ENCODE measurements at regions not wholly inside any gene's neighbourhood (a gene's known extent, or its start where the extent isn't known, plus 50 kb on each side); places are given as distances from the start of the nearest gene placed in this dataset.

DNA sequence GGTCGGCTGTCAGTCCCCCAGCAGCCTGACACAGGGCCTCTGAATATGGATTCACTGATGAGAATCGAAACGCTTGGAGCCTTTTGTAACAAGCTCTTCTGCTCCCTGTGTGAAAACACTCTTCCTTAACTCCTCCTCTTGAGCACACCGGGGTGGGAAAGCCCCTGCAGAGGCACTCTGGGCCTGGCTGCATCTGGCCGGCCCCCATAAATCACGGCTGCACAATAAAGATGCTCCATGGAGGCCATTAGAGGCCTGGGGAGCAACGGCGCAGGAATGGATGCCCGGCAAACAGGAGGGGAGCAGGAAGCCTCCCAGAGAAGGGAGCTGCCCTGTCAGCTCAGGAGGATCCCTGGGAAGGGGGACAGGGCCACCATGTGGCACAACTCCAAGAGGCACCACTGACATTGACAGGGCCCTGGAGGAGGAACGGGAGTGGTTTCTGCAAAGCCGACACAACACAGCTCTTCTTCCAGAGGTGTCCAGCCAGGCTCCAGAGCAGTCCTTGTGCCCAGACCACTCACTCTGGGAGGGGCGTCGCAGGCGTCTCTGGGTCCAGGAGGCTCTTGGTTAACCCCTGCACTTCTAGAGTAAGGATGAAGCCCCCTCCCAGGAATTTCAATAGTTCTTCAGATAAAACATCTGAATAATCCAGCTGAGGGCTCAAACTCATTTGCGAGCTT is 509.3 kb upstream of the PPP2R3A start:
- intact Hi-C loops (cut with DNase I) = no loop called here
- Histone ChIP-seq H3K36me3 (no peaks in the 10 kb centered on the region), H3K9me3 (no peaks in the 10 kb centered on the region), H3K27ac (no peak overlapping the region), H3K4me1 (no peaks in the 10 kb centered on the region), H3K4me3 (no peak overlapping the region), H3K27me3 (peaks cover 0 to 8% of the 10 kb centered on the region in 2 donors)
- ATAC-seq (no peak), DNase-seq (peak in 2 of 4 donors; percentile 2 to 54)
- TF ChIP-seq, protein P1, sequence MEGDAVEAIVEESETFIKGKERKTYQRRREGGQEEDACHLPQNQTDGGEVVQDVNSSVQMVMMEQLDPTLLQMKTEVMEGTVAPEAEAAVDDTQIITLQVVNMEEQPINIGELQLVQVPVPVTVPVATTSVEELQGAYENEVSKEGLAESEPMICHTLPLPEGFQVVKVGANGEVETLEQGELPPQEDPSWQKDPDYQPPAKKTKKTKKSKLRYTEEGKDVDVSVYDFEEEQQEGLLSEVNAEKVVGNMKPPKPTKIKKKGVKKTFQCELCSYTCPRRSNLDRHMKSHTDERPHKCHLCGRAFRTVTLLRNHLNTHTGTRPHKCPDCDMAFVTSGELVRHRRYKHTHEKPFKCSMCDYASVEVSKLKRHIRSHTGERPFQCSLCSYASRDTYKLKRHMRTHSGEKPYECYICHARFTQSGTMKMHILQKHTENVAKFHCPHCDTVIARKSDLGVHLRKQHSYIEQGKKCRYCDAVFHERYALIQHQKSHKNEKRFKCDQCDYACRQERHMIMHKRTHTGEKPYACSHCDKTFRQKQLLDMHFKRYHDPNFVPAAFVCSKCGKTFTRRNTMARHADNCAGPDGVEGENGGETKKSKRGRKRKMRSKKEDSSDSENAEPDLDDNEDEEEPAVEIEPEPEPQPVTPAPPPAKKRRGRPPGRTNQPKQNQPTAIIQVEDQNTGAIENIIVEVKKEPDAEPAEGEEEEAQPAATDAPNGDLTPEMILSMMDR (IDR thresholded peaks at IDR 0.05) = no peak

DNA sequence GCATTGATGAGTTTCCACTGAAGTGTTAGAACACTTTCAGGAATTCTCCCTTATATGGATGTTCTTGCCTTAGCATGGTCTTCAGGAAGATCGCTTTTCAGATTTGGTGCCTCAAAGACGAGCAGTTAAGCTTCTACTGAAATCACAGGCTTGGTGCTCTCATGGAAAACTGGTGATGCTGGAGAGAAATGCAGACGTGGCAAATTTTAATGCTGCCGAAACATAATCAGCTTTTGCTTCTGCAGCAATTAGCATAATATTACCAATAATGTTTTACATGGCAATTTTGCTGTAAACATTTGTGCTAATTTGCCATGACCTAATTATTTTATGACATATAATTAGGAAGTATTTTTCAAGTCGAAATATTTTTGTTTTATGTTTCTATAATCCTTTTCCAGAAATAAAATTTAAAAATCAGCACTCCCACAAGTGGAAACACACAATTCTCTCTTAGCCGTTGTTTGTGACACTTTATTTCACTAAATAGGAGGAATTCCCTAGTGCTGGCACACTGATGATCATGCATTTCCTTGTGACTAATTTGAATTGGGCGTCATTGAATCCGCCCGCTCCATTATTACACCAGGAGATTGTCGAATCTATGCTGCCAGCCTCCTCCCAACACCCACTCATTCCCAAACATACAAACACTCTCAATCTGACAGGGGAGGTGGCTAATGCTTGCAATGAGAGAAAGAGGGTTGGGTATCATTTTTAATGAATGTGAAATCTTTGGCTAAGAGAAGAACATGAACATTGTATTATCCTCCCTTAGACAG is 506.8 kb upstream of the PPP2R3A start:
- Histone ChIP-seq H3K27ac (no peak overlapping the region), H3K4me3 (no peak overlapping the region), H3K4me1 (no peaks in the 10 kb centered on the region), H3K9me3 (no peaks in the 10 kb centered on the region), H3K36me3 (no peaks in the 10 kb centered on the region), H3K27me3 (peaks cover 0 to 8% of the 10 kb centered on the region in 2 donors)
- TF ChIP-seq, protein P1 (IDR thresholded peaks at IDR 0.05) = no peak
- ATAC-seq (no peak), DNase-seq (no peak)
- intact Hi-C loops (cut with DNase I) = no loop called here

DNA sequence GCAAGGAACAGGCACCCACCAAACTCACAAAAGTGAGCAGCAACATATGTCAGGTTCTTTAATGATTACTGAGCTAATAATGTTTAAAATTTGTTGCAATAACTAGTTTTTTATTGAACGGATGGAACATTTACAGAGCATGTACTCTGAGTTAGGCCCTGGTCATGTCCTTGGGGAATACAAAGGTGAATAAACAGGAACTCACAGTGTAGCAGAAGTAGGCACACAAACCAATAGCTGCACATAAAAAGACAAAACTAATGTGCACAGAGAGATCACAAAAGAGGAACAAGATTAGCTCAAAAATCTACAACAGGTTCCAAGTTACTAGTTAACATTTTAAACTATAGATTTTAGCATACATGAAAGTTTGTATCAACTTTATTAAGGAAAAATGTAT is 505.3 kb upstream of the PPP2R3A start:
- intact Hi-C loops (cut with DNase I) = no loop called here
- Histone ChIP-seq H3K27ac (no peak overlapping the region), H3K4me3 (no peak overlapping the region), H3K9me3 (no peaks in the 10 kb centered on the region), H3K4me1 (no peaks in the 10 kb centered on the region), H3K36me3 (no peaks in the 10 kb centered on the region), H3K27me3 (peaks cover 0 to 8% of the 10 kb centered on the region in 2 donors)
- ATAC-seq (no peak), DNase-seq (no peak)
- TF ChIP-seq, protein P1 (IDR thresholded peaks at IDR 0.05) = no peak

DNA sequence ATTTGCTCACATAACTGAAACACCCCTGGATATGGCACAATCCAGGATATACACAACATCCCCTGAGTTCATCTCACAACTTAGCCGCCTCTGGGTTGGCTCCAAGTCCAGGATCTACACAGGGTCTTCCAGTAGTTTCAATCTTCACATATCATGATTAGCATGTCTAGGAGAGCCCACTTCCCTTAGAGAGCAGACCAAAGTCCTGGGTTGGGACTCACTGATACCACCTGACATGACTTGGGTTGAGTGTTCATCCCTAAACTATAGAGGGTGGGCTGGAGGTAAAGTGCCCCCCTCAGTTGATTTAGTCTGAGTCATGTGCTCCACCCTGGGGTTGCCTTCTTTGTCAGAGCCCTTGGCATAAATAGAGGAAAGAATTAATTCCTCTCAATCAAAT is 493.6 kb upstream of the PPP2R3A start:
- TF ChIP-seq, protein P1 (IDR thresholded peaks at IDR 0.05) = no peak
- Histone ChIP-seq H3K4me3 (no peak overlapping the region), H3K4me1 (no peaks in the 10 kb centered on the region), H3K27ac (no peak overlapping the region), H3K9me3 (no peaks in the 10 kb centered on the region), H3K36me3 (no peaks in the 10 kb centered on the region), H3K27me3 (no peaks in the 10 kb centered on the region)
- ATAC-seq (no peak), DNase-seq (no peak)
- intact Hi-C loops (cut with DNase I) = no loop called here

DNA sequence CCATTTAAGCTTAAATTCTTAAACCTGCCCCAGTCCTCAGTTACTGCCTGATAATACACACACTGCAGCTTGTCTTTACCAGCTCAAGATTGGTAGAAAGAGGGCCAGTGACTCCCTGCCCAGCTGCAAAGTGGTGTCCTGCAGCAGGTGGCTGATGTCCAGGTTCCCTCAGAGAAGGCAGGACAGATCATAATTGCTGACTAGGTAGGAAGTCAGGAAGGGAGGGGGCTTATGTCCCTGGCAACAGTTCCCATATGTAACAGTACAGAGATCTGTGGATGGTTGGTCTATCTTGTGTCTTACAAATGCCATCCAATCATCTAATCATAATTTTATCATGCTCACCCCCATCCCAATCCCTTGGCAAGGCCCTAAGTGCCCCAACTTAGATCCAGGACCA is 492.1 kb upstream of the PPP2R3A start:
- no peak for ATAC-seq
- Histone ChIP-seq H3K4me1 (no peaks in the 10 kb centered on the region), H3K36me3 (no peaks in the 10 kb centered on the region), H3K27me3 (no peaks in the 10 kb centered on the region), H3K27ac (no peak overlapping the region), H3K9me3 (no peaks in the 10 kb centered on the region), H3K4me3 (no peak overlapping the region)
- TF ChIP-seq, protein P1 (IDR thresholded peaks at IDR 0.05) = no peak
- no peak for DNase-seq
- intact Hi-C loops (cut with DNase I) = no loop called here
